Peyer's patch (tissue), 4 donors: ENCODE measurements at regions not wholly inside any gene's neighbourhood (a gene's known extent, or its start where the extent isn't known, plus 50 kb on each side); places are given as distances from the start of the nearest gene placed in this dataset.

Source experiments
- DNase-seq, 3 donors: peaks; one replicate each; pipeline ENCODE4 v3.0.0-alpha.2; 2017 to 2019
- H3K27ac ChIP-seq, 4 donors: fragments of 200-600 bp; sonication (generic); one replicate each; pipeline ENCODE4 v1.5.1; 2016 to 2019
- H3K27me3 ChIP-seq, 2 donors: fragments of 200-600 bp; sonication (generic); one replicate each; pipeline ENCODE4 v1.5.1; 2019
- H3K36me3 ChIP-seq, 3 donors: fragments of 200-600 bp; sonication (generic); one replicate each; pipeline ENCODE4 v1.5.1; 2016 to 2019
- H3K4me1 ChIP-seq, 4 donors: fragments of 200-600 bp; sonication (generic); one replicate each; pipeline ENCODE4 v1.5.1; 2016 to 2019
- H3K4me3 ChIP-seq, 4 donors: fragments of 200-600 bp; sonication (generic); 1 replicate in 3 of 4; 2 replicates in 1 of 4; pipeline ENCODE4 v1.5.1; 2016 to 2019; ENCODE audit warnings: mild to moderate bottlenecking in 1 of 4
- H3K9me3 ChIP-seq, 4 donors: fragments of 200-600 bp; sonication (generic); one replicate each; pipeline ENCODE4 v1.5.1; 2016 to 2019; ENCODE audit warnings: mild to moderate bottlenecking in 1 of 4
- CTCF ChIP-seq, 6 experiments: fragments of 450-650 bp in 4 of 6; fragments of 200-600 bp in 2 of 6; sonication (generic) in 1 of 6; IDR thresholded peaks; one replicate each; pipeline ENCODE4 v1.5.1; 2017 to 2019; ENCODE audit warnings: antibody characterized with exemption in 6 of 6, mild to moderate bottlenecking in 3 of 6, moderate library complexity in 1 of 6
- POLR2A ChIP-seq, 2 donors: fragments of 450-650 bp; IDR thresholded peaks; one replicate each; pipeline ENCODE4 v1.5.1; 2017; ENCODE audit warnings: antibody characterized with exemption in 2 of 2, mild to moderate bottlenecking in 2 of 2, moderate library complexity in 2 of 2

GRCh38 chr1:36565576-36566501 lies 83.1 kb upstream of the CSF3R start:
- no peak overlapping the region for H3K27ac ChIP-seq
- TF ChIP-seq CTCF (IDR thresholded peaks at IDR 0.05) (no peak), POLR2A (IDR thresholded peaks at IDR 0.05) (no peak)

GRCh38 chr1:36562181-36562685 lies 79.5 kb upstream of the CSF3R start:
- peak in 1 of 3 donors; percentile 14 for DNase-seq
- Histone ChIP-seq H3K27me3 (no peaks in the 10 kb centered on the region), H3K9me3 (no peaks in the 10 kb centered on the region), H3K27ac (no peak overlapping the region), H3K4me1 (no peaks in the 10 kb centered on the region), H3K4me3 (no peak overlapping the region), H3K36me3 (no peaks in the 10 kb centered on the region)
- TF ChIP-seq POLR2A (IDR thresholded peaks at IDR 0.05) (no peak), CTCF (IDR thresholded peaks at IDR 0.05) (no peak)

More at GRCh38 chr1:36565576-36566501, 83.1 kb upstream of the CSF3R start:
- DNase-seq: peak in 1 of 3 donors; percentile 22
- H3K27me3 ChIP-seq: no peaks in the 10 kb centered on the region
- H3K36me3 ChIP-seq: no peaks in the 10 kb centered on the region
- H3K4me1 ChIP-seq: no peaks in the 10 kb centered on the region
- no peak overlapping the region for H3K4me3 ChIP-seq
- H3K9me3 ChIP-seq: no peaks in the 10 kb centered on the region

GRCh38 chr1:36561361-36561724 lies 78.6 kb upstream of the CSF3R start:
- no peaks in the 10 kb centered on the region for H3K27me3 ChIP-seq
- no peaks in the 10 kb centered on the region for H3K4me1 ChIP-seq
- no peak for TF ChIP-seq CTCF (IDR thresholded peaks at IDR 0.05)
- TF ChIP-seq POLR2A (IDR thresholded peaks at IDR 0.05): no peak
- H3K27ac ChIP-seq: no peak overlapping the region
- H3K36me3 ChIP-seq: no peaks in the 10 kb centered on the region
- H3K9me3 ChIP-seq: no peaks in the 10 kb centered on the region
- no peak overlapping the region for H3K4me3 ChIP-seq
- peak in 1 of 3 donors; percentile 22 for DNase-seq

GRCh38 chr1:36560621-36561360 lies 78.1 kb upstream of the CSF3R start:
- H3K36me3 ChIP-seq: no peaks in the 10 kb centered on the region
- DNase-seq: peak in 1 of 3 donors; percentile 34
- H3K4me1 ChIP-seq: no peaks in the 10 kb centered on the region
- no peaks in the 10 kb centered on the region for H3K9me3 ChIP-seq
- no peak for TF ChIP-seq CTCF (IDR thresholded peaks at IDR 0.05)
- TF ChIP-seq POLR2A (IDR thresholded peaks at IDR 0.05): no peak
- H3K27me3 ChIP-seq: no peaks in the 10 kb centered on the region
- H3K4me3 ChIP-seq: no peak overlapping the region
- H3K27ac ChIP-seq: no peak overlapping the region

GRCh38 chr1:36560177-36560576 lies 77.5 kb upstream of the CSF3R start:
- no peak overlapping the region for H3K27ac ChIP-seq
- no peak for TF ChIP-seq POLR2A (IDR thresholded peaks at IDR 0.05)
- TF ChIP-seq CTCF (IDR thresholded peaks at IDR 0.05): no peak
- H3K27me3 ChIP-seq: no peaks in the 10 kb centered on the region
- DNase-seq: peak in 1 of 3 donors; percentile 36
- no peaks in the 10 kb centered on the region for H3K4me1 ChIP-seq
- H3K9me3 ChIP-seq: no peaks in the 10 kb centered on the region
- H3K36me3 ChIP-seq: no peaks in the 10 kb centered on the region
- H3K4me3 ChIP-seq: no peak overlapping the region
